ENCODE measurements at regions not wholly inside any gene's neighbourhood (a gene's known extent, or its start where the extent isn't known, plus 50 kb on each side); places are given as distances from the start of the nearest gene placed in this dataset.

GRCh38 chr17:77831474-77832179 is 126.9 kb upstream of the TNRC6C start:
- no peak overlapping the region for H3K14ac ChIP-seq (ENCODE audit: insufficient read length)
- no peak overlapping the region for H2BK5ac ChIP-seq (ENCODE audit: low read depth, low read length)
- FAIRE-seq (no peak), DNase-seq (ENCODE audit: low read depth in 1 of 2, low spot score in 2 of 2) (no peak)
- H2BK120ac ChIP-seq (replicated peaks; ENCODE audit: low read depth, low read length), result no peak overlapping the region
- H3K4me3 ChIP-seq (ENCODE audit: extremely low read depth in 1 of 4, insufficient read depth in 2 of 4, low read depth in 3 of 4, low read length in 4 of 4), result no peak overlapping the region
- H3K36me3 ChIP-seq (ENCODE audit: control insufficient read depth in 2 of 4, insufficient read depth in 4 of 4, low read length in 3 of 4), result no peaks in the 10 kb centered on the region
- H4K91ac ChIP-seq (replicated peaks; ENCODE audit: insufficient read length, low read length), result no peak overlapping the region
- H3K9me3 ChIP-seq (ENCODE audit: insufficient read depth in 2 of 2, low read depth in 1 of 2, low read length in 1 of 2), result no peaks in the 10 kb centered on the region
- no peaks in the 10 kb centered on the region for H4K20me1 ChIP-seq (replicated peaks in 1 of 2; ENCODE audit: control insufficient read depth in 1 of 2, insufficient read depth in 2 of 2, low read length in 2 of 2)
- H4K8ac ChIP-seq (ENCODE audit: extremely low read depth, insufficient read depth, low read length), result no peak overlapping the region
- H2BK20ac ChIP-seq (ENCODE audit: low read length), result no peak overlapping the region
- no peak overlapping the region for H3K18ac ChIP-seq (ENCODE audit: extremely low read depth, low read length)
- H3K23ac ChIP-seq (ENCODE audit: insufficient read length), result no peak overlapping the region
- no peak overlapping the region for H3K27ac ChIP-seq (ENCODE audit: low read depth, low read length)
- no peaks in the 10 kb centered on the region for H3K79me2 ChIP-seq (ENCODE audit: control insufficient read depth in 1 of 2, insufficient read depth in 2 of 2, low read length in 2 of 2)
- no peak overlapping the region for H3K56ac ChIP-seq (replicated peaks; ENCODE audit: insufficient read length, low read depth, low read length)
- 89% methylated on average over 17 of the region's 17 CpGs; no CpG with 5 or more reads in 1 of the 2 experiments for WGBS, 2 experiments (ENCODE audit: extremely low coverage in 1 of 2, insufficient coverage in 1 of 2, insufficient read length in 1 of 2, insufficient replicate concordance in 2 of 2, low coverage in 1 of 2, low lambda C conversion rate in 2 of 2, missing lambda C conversion rate in 1 of 2)
- peaks cover 0 to 36% (median 23%) of the 10 kb centered on the region in 4 experiments; a peak in 6 of 7 replicates for H3K4me1 ChIP-seq (replicated peaks in 1 of 4; ENCODE audit: control insufficient read depth in 3 of 4, insufficient read depth in 4 of 4, low read length in 3 of 4)
- POLR2A ChIA-PET (ENCODE audit: partially characterized antibody), result no interaction called here
- H4K5ac ChIP-seq (ENCODE audit: insufficient read length, low read depth, low read length), result no peak overlapping the region
- no peaks in the 10 kb centered on the region for H3K79me1 ChIP-seq (ENCODE audit: low read depth, low read length)
- CTCF ChIA-PET (ENCODE audit: partially characterized antibody), result interaction anchor here (0.7 to 1.3 kb wide), 3 partner anchors 32 to 66 kb away, joined by 3 to 5 read pairs (median 3); no protein-coding TSS in a partner anchor
- no peak overlapping the region for H3K4ac ChIP-seq (replicated peaks; ENCODE audit: insufficient read length, low read depth, low read length)
- H2AFZ ChIP-seq (ENCODE audit: low read length), result no peak overlapping the region
- no peaks in the 10 kb centered on the region for H3K27me3 ChIP-seq (replicated peaks in 1 of 4; ENCODE audit: control insufficient read depth in 3 of 4, extremely low read depth in 1 of 4, insufficient read depth in 3 of 4, low read length in 3 of 4)
- H3K4me2 ChIP-seq (ENCODE audit: insufficient read depth in 1 of 2, low read depth in 2 of 2, low read length in 2 of 2), result no peak overlapping the region
- H2BK12ac ChIP-seq (ENCODE audit: low read depth, low read length), result no peak overlapping the region
- no peak overlapping the region for H2AK5ac ChIP-seq (ENCODE audit: low read depth, low read length)
- TF ChIP-seq SIN3A (conservative IDR thresholded peaks at IDR 0.05 in 1 of 2, IDR thresholded peaks at IDR 0.05 in 1 of 2; ENCODE audit: low read depth in 1 of 2, low read length in 2 of 2), result no peak
- TF ChIP-seq RAD21 (IDR thresholded peaks at IDR 0.05 in 1 of 2, conservative IDR thresholded peaks at IDR 0.05 in 1 of 2; ENCODE audit: low read depth in 2 of 2, low read length in 2 of 2), result no peak
- no peak for TF ChIP-seq KDM5A (IDR thresholded peaks at IDR 0.05; ENCODE audit: low read length)
- TF ChIP-seq BCL11A (IDR thresholded peaks at IDR 0.05; ENCODE audit: low read depth in 2 of 2, low read length in 2 of 2), result no peak
- TF ChIP-seq RBBP5 (IDR thresholded peaks at IDR 0.05; ENCODE audit: borderline replicate concordance, low read depth, low read length), result no peak
- TF ChIP-seq SRF (IDR thresholded peaks at IDR 0.05; ENCODE audit: low read depth, low read length), result no peak
- TF ChIP-seq SP4 (IDR thresholded peaks at IDR 0.05; ENCODE audit: low read length), result no peak
- TF ChIP-seq MAFK (IDR thresholded peaks at IDR 0.05; ENCODE audit: low read depth, low read length), result no peak
- no peak for TF ChIP-seq CEBPB (IDR thresholded peaks at IDR 0.05; ENCODE audit: low read depth, low read length)
- no peak for TF ChIP-seq POU5F1 (IDR thresholded peaks at IDR 0.05; ENCODE audit: low read depth, low read length)
- no peak for TF ChIP-seq RXRA (IDR thresholded peaks at IDR 0.05; ENCODE audit: insufficient read depth, low read depth, low read length)
- TF ChIP-seq TEAD4 (IDR thresholded peaks at IDR 0.05; ENCODE audit: low read depth, low read length), result no peak
- TF ChIP-seq CTBP2 (IDR thresholded peaks at IDR 0.05; ENCODE audit: borderline replicate concordance, insufficient read depth, insufficient read length, low read length), result no peak
- H2BK15ac ChIP-seq (ENCODE audit: low read length), result no peak overlapping the region
- H3K23me2 ChIP-seq (ENCODE audit: low read depth, low read length), result no peaks in the 10 kb centered on the region; the same call in 1 of the 2 replicates
- no peak overlapping the region for H3K9ac ChIP-seq (replicated peaks in 1 of 4; ENCODE audit: extremely low read depth in 1 of 4, low read depth in 3 of 4, low read length in 3 of 4)
